ENCODE measurements at regions not wholly inside any gene's neighbourhood (a gene's known extent, or its start where the extent isn't known, plus 50 kb on each side); places are given as distances from the start of the nearest gene placed in this dataset.

GRCh38 chr13:97135883-97136282, 86.2 kb upstream of the MBNL2 start:
- TF ChIP-seq GATA2 (IDR thresholded peaks at IDR 0.05; ENCODE audit: low read depth, low read length) (no peak), GATA3 (IDR thresholded peaks at IDR 0.05; ENCODE audit: low read depth, low read length) (no peak)

- no peak for TF ChIP-seq GATA2 (IDR thresholded peaks at IDR 0.05; ENCODE audit: low read depth, low read length)
- TF ChIP-seq GATA3 (IDR thresholded peaks at IDR 0.05; ENCODE audit: low read depth, low read length), result no peak
Measured at GRCh38 chr13:97136418-97136817, 85.7 kb upstream of the MBNL2 start.

- TF ChIP-seq GATA2 (IDR thresholded peaks at IDR 0.05; ENCODE audit: low read depth, low read length), result no peak
- no peak for TF ChIP-seq GATA3 (IDR thresholded peaks at IDR 0.05; ENCODE audit: low read depth, low read length)
Measured at GRCh38 chr13:97139691-97140090, 82.4 kb upstream of the MBNL2 start.

- TF ChIP-seq GATA3 (IDR thresholded peaks at IDR 0.05; ENCODE audit: low read depth, low read length) (no peak), GATA2 (IDR thresholded peaks at IDR 0.05; ENCODE audit: low read depth, low read length) (no peak)
Measured at GRCh38 chr13:97140131-97140530, 82.0 kb upstream of the MBNL2 start.

DNA sequence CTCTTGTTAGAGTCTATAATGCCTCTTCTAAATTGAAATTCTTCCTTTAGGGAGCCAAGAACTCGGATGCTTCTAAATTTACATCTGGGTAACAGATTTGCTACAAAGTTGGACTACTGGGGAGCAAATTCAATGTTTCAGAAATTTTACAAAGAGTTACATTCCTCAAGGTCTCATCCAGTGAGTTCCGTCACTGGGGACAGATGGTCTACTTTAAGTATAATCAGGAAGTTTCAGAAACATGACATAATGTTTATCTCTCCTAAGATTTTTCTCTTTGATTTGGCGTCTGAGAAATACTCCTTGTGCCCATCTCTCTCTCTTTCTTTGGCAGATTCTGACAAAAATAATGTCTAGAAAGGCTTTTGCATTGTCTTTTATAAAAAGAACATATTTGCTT, 81.5 kb upstream of the MBNL2 start:
- TF ChIP-seq GATA3 (IDR thresholded peaks at IDR 0.05; ENCODE audit: low read depth, low read length) (no peak), GATA2 (IDR thresholded peaks at IDR 0.05; ENCODE audit: low read depth, low read length) (no peak)

- TF ChIP-seq GATA2 (IDR thresholded peaks at IDR 0.05; ENCODE audit: low read depth, low read length) (no peak), GATA3 (IDR thresholded peaks at IDR 0.05; ENCODE audit: low read depth, low read length) (no peak)
Measured at GRCh38 chr13:97141097-97141496, 81.0 kb upstream of the MBNL2 start.

DNA sequence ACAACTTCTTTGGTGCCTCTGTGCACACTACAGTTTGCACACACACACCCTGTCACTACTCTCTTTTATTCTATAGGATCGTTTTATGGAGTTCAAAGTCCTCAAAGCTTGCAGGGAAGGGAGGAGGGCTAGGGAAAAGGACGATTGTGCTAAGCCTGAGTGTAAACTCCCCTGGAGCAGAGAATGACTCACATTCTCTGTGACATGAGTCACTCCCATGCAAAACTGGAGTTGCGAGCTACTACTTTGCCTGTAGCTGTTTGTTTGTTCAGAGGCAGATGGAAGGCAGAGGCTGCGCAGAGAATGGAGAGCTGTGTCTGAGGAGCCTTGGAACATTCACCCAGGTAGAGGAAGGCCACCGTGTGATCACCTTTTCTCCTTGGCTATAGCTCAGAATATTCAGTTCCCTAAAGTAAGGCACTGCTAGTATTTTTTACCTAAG, 80.5 kb upstream of the MBNL2 start:
- TF ChIP-seq GATA3 (IDR thresholded peaks at IDR 0.05; ENCODE audit: low read depth, low read length), result no peak
- TF ChIP-seq GATA2 (IDR thresholded peaks at IDR 0.05; ENCODE audit: low read depth, low read length), result no peak

GRCh38 chr13:97142452-97142851, 79.7 kb upstream of the MBNL2 start:
- TF ChIP-seq GATA2 (IDR thresholded peaks at IDR 0.05; ENCODE audit: low read depth, low read length) (no peak), GATA3 (IDR thresholded peaks at IDR 0.05; ENCODE audit: low read depth, low read length) (no peak)

GRCh38 chr13:97145057-97145456, 77.1 kb upstream of the MBNL2 start:
- TF ChIP-seq GATA2 (IDR thresholded peaks at IDR 0.05; ENCODE audit: low read depth, low read length), result no peak
- TF ChIP-seq GATA3 (IDR thresholded peaks at IDR 0.05; ENCODE audit: low read depth, low read length), result no peak

GRCh38 chr13:97148894-97149293, 73.2 kb upstream of the MBNL2 start:
- TF ChIP-seq GATA2 (IDR thresholded peaks at IDR 0.05; ENCODE audit: low read depth, low read length) (no peak), GATA3 (IDR thresholded peaks at IDR 0.05; ENCODE audit: low read depth, low read length) (no peak)

DNA sequence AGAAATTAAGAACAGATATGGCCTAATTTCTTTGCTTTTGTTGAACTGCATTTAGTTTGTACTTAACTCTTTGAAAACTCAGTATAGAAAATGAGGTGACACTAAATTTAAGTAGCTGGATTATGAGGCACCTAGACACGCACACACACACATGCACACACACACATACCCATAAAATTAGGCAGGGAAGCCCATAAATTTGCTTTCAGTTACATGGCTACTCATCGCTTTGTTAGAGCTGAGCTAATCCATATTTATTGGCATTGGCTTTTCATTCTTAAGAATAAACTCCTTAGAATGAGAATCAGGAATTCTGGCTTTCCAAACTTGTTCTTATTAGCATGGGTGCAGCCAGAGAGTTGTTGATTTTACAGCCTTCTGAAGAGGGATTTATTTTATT, 61.7 kb upstream of the MBNL2 start:
- no peak for TF ChIP-seq GATA3 (IDR thresholded peaks at IDR 0.05; ENCODE audit: low read depth, low read length)
- no peak for TF ChIP-seq GATA2 (IDR thresholded peaks at IDR 0.05; ENCODE audit: low read depth, low read length)

GRCh38 chr13:97161582-97162231, 60.4 kb upstream of the MBNL2 start:
- TF ChIP-seq GATA2 (IDR thresholded peaks at IDR 0.05; ENCODE audit: low read depth, low read length), result no peak
- TF ChIP-seq GATA3 (IDR thresholded peaks at IDR 0.05; ENCODE audit: low read depth, low read length), result no peak

- TF ChIP-seq GATA3 (IDR thresholded peaks at IDR 0.05; ENCODE audit: low read depth, low read length), result no peak
- no peak for TF ChIP-seq GATA2 (IDR thresholded peaks at IDR 0.05; ENCODE audit: low read depth, low read length)
Measured at GRCh38 chr13:97165502-97166425, 56.4 kb upstream of the MBNL2 start.

- TF ChIP-seq GATA2 (IDR thresholded peaks at IDR 0.05; ENCODE audit: low read depth, low read length) (no peak), GATA3 (IDR thresholded peaks at IDR 0.05; ENCODE audit: low read depth, low read length) (no peak)
Measured at GRCh38 chr13:97171136-97171535, 51.0 kb upstream of the MBNL2 start.
